A549 (cell line): ENCODE measurements at regions not wholly inside any gene's neighbourhood (a gene's known extent, or its start where the extent isn't known, plus 50 kb on each side); places are given as distances from the start of the nearest gene placed in this dataset.

Experiments
- ELK1 ChIP-seq: fragments of 150-350 bp; IDR thresholded peaks from 2 replicates; pipeline ENCODE4 v1.6.1; 2014; ENCODE audit warnings: low read depth, mild to moderate bottlenecking, low read length
- EP300 ChIP-seq, 2 experiments: fragments of >200 bp; sonication (Bioruptor Twin); formaldehyde crosslinking; IDR thresholded peaks; 2 replicates in 1 of 2; 3 replicates in 1 of 2; pipeline ENCODE4 v1.6.1; 2016 to 2017
- HDAC2 ChIP-seq: fragments of 200-600 bp; sonication (generic); IDR thresholded peaks from 2 replicates; pipeline ENCODE4 v1.6.1; 2016
- HOXA7 ChIP-seq: fragments of 250-450 bp; sonication (Bioruptor Pico); IDR thresholded peaks from 2 replicates; pipeline ENCODE4 v1.5.0; 2020; ENCODE audit warnings: mild to moderate bottlenecking, moderate library complexity
- KDM1A ChIP-seq: fragments of 200-600 bp; sonication (generic); IDR thresholded peaks from 2 replicates; pipeline ENCODE4 v1.6.1; 2016; ENCODE audit warnings: low read depth, mild to moderate bottlenecking
- MAZ ChIP-seq: fragments of 150-350 bp; IDR thresholded peaks from 2 replicates; pipeline ENCODE4 v1.6.1; 2014; ENCODE audit warnings: antibody characterized with exemption, low read depth, low read length, borderline replicate concordance
- POLR2A ChIP-seq: IDR thresholded peaks from 2 replicates; pipeline ENCODE4 v1.6.1; 2012; ENCODE audit warnings: mild to moderate bottlenecking, low read length
- RAD21 ChIP-seq, 2 experiments: fragments of >200 bp in 1 of 2; sonication (Bioruptor Twin) in 1 of 2; formaldehyde crosslinking in 1 of 2; IDR thresholded peaks in 1 of 2; conservative IDR thresholded peaks in 1 of 2; 2 replicates in 1 of 2; 3 replicates in 1 of 2; pipeline ENCODE4 v1.6.1; 2012 to 2018; ENCODE audit warnings: inconsistent platforms in 1 of 2
- REST ChIP-seq: fragments of 200-600 bp; sonication (generic); IDR thresholded peaks from 2 replicates; pipeline ENCODE4 v1.6.1; 2016; ENCODE audit warnings: antibody characterized with exemption, mild to moderate bottlenecking, moderate library complexity
- SMC3 ChIP-seq: fragments of >200 bp; sonication (Bioruptor Twin); formaldehyde crosslinking; IDR thresholded peaks from 3 replicates; pipeline ENCODE4 v1.6.1; 2018; ENCODE audit warnings: inconsistent platforms
- TF ChIP-seq, protein P1 (sequence below): fragments of >200 bp; sonication (Bioruptor Twin); formaldehyde crosslinking; IDR thresholded peaks from 3 replicates; pipeline ENCODE4 v1.5.1; 2016
- TF ChIP-seq, protein P2 (sequence below): IDR thresholded peaks from 2 replicates; pipeline ENCODE4 v1.6.1; 2012
- TF ChIP-seq, protein P3 (sequence below): fragments of 250-450 bp; sonication (Bioruptor Pico); IDR thresholded peaks from 2 replicates; pipeline ENCODE4 v1.5.0; 2021; ENCODE audit warnings: mild to moderate bottlenecking, moderate library complexity, borderline replicate concordance

DNA sequence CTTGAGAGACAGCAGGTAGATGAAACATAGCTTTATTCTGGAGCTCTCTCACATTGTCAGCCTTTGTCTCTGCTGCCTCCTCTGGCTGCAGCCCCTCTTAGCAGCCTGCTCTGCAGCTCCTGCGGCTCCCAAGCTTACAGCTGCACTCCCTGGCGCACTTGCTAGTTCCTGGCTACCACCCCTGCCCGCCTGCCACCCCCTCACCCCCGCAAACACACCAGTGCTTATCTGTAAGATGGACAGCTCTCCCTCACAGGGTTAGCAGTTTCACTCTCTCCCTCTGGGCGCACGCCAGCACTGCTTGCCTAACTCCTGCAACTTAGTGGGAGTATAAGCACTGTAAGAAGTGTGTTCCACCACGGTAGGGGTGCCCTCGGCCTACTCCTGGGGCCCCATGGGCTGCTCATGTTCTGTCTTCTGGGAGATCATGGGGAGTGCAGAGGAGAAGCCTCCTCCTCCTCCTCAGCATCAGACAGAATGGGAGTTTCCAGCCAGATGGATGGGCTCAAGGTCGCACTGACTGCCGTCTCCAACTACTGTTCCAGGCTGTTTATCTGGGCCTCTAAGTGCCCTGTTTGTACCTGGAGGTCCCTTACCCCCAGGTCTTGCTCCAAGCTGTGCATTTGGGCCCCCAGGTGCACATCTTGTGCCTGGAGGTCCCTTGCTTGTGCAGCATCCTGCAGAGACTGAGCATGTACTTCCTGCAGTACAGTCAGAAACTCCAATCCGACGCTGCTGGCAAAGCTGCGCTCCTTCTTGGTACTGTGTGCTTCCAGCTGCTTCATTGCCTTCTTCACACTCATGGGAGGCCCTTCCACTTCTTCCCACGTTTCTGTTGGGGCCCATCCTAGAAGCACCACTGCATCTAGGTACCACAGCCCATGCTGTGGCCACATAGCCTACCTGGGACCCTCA is 1388.1 kb downstream of the AMY1C start:
- TF ChIP-seq, protein P1, sequence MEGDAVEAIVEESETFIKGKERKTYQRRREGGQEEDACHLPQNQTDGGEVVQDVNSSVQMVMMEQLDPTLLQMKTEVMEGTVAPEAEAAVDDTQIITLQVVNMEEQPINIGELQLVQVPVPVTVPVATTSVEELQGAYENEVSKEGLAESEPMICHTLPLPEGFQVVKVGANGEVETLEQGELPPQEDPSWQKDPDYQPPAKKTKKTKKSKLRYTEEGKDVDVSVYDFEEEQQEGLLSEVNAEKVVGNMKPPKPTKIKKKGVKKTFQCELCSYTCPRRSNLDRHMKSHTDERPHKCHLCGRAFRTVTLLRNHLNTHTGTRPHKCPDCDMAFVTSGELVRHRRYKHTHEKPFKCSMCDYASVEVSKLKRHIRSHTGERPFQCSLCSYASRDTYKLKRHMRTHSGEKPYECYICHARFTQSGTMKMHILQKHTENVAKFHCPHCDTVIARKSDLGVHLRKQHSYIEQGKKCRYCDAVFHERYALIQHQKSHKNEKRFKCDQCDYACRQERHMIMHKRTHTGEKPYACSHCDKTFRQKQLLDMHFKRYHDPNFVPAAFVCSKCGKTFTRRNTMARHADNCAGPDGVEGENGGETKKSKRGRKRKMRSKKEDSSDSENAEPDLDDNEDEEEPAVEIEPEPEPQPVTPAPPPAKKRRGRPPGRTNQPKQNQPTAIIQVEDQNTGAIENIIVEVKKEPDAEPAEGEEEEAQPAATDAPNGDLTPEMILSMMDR: no peak
- TF ChIP-seq HDAC2 (no peak), ELK1 (no peak), RAD21 (conservative IDR thresholded peaks at IDR 0.05 in 1 of 2, IDR thresholded peaks at IDR 0.05 in 1 of 2) (no peak; a peak in 1 of 5 replicates), MAZ (no peak), KDM1A (no peak), SMC3 (no peak), EP300 (IDR thresholded peaks at IDR 0.05) (no peak), REST (no peak), POLR2A (no peak), HOXA7 (no peak)
- TF ChIP-seq, protein P2, sequence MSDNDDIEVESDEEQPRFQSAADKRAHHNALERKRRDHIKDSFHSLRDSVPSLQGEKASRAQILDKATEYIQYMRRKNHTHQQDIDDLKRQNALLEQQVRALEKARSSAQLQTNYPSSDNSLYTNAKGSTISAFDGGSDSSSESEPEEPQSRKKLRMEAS: no peak
- TF ChIP-seq, protein P3, sequence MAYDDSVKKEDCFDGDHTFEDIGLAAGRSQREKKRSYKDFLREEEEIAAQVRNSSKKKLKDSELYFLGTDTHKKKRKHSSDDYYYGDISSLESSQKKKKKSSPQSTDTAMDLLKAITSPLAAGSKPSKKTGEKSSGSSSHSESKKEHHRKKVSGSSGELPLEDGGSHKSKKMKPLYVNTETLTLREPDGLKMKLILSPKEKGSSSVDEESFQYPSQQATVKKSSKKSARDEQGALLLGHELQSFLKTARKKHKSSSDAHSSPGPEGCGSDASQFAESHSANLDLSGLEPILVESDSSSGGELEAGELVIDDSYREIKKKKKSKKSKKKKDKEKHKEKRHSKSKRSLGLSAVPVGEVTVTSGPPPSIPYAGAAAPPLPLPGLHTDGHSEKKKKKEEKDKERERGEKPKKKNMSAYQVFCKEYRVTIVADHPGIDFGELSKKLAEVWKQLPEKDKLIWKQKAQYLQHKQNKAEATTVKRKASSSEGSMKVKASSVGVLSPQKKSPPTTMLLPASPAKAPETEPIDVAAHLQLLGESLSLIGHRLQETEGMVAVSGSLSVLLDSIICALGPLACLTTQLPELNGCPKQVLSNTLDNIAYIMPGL (CRISPR knock-in tag): no peak
